T-cell (primary cell): ENCODE measurements at regions not wholly inside any gene's neighbourhood (a gene's known extent, or its start where the extent isn't known, plus 50 kb on each side); places are given as distances from the start of the nearest gene placed in this dataset.

Experiments used
- ATAC-seq, 4 experiments: fragments of 200-7000 bp in 3 of 4; fragments of 150-1000 bp in 1 of 4; cut with Tn5 transposase; replicated peaks in 1 of 4; 1 replicate in 3 of 4; 2 replicates in 1 of 4; pipeline ENCODE4 v1.10.0; 2021; ENCODE audit warnings: moderate library complexity in 3 of 4, mild to moderate bottlenecking in 2 of 4, moderate number of reproducible peaks in 1 of 4
- CTCF ChIA-PET, 2 donors: fragments of 300-600 bp; sonication (Branson Sonifier 250); formaldehyde crosslinking; loops; one replicate each; lab custom pipeline; 2022; ENCODE audit warnings: antibody characterized with exemption in 2 of 2; lab: Charles Lee
- POLR2A ChIA-PET, 2 donors: fragments of 300-600 bp; sonication (Branson Sonifier 250); formaldehyde crosslinking; loops; one replicate each; lab custom pipeline; 2022; ENCODE audit warnings: antibody characterized with exemption in 2 of 2; lab: Charles Lee
- DNase-seq, 35 experiments: peaks; one replicate each; pipeline versions ENCODE4 v3.0.0 to v3.0.0-alpha.2; 2013 to 2023
- H3K27ac ChIP-seq: one replicate; pipeline ENCODE4 v1.5.1; 2013; ENCODE audit warnings: low read length
- H3K27me3 ChIP-seq, 2 experiments: replicated peaks in 1 of 2; 1 replicate in 1 of 2; 2 replicates in 1 of 2; pipeline versions ENCODE4 v1.6.1 to v1.7.0; 2013; ENCODE audit warnings: low read length in 1 of 2, mixed read lengths in 1 of 2; ENCODE audit not compliant: control insufficient read depth in 2 of 2, insufficient read depth in 2 of 2; ENCODE audit errors: extremely low read depth in 1 of 2
- H3K36me3 ChIP-seq, 2 donors: 1 replicate in 1 of 2; 2 replicates in 1 of 2; pipeline versions ENCODE4 v1.6.1 to v1.7.0; 2013; ENCODE audit warnings: low read length in 1 of 2; ENCODE audit not compliant: control insufficient read depth in 2 of 2, insufficient read depth in 1 of 2; ENCODE audit errors: extremely low read depth in 1 of 2
- H3K4me1 ChIP-seq, 2 experiments: 1 replicate in 1 of 2; 2 replicates in 1 of 2; pipeline versions ENCODE4 v1.6.1 to v1.7.0; 2013; ENCODE audit warnings: low read length in 2 of 2, mixed read lengths in 1 of 2; ENCODE audit not compliant: insufficient read depth in 2 of 2, control insufficient read depth in 1 of 2; ENCODE audit errors: extremely low read depth in 1 of 2
- H3K4me3 ChIP-seq, 2 donors: 1 replicate in 1 of 2; 2 replicates in 1 of 2; pipeline versions ENCODE4 v1.5.1 to v1.7.0; 2013; ENCODE audit warnings: mild to moderate bottlenecking in 2 of 2, low read length in 1 of 2, moderate library complexity in 1 of 2; ENCODE audit not compliant: control insufficient read depth in 1 of 2; ENCODE audit errors: extremely low read depth in 1 of 2
- H3K9me3 ChIP-seq: 2 replicates; pipeline ENCODE4 v1.7.0; 2013
- H3K27ac Mint-ChIP-seq, 2 donors: one replicate each; pipeline ENCODE4 v1.8.0; 2020 to 2021; ENCODE audit warnings: mild to moderate bottlenecking in 2 of 2, mixed read lengths in 2 of 2
- H3K27me3 Mint-ChIP-seq, 2 donors: one replicate each; pipeline ENCODE4 v1.8.0; 2021 to 2022; ENCODE audit warnings: mixed read lengths in 2 of 2
- H3K36me3 Mint-ChIP-seq: one replicate; pipeline ENCODE4 v1.8.0; 2021; ENCODE audit warnings: mixed read lengths
- H3K4me1 Mint-ChIP-seq, 3 donors: one replicate each; pipeline ENCODE4 v1.8.0; 2020 to 2022; ENCODE audit warnings: mixed read lengths in 3 of 3, mild to moderate bottlenecking in 1 of 3
- H3K4me3 Mint-ChIP-seq, 3 donors: one replicate each; pipeline ENCODE4 v1.8.0; 2020 to 2022; ENCODE audit warnings: mild to moderate bottlenecking in 3 of 3, mixed read lengths in 3 of 3, moderate library complexity in 3 of 3
- H3K9me3 Mint-ChIP-seq, 3 donors: one replicate each; pipeline ENCODE4 v1.8.0; 2020 to 2022; ENCODE audit warnings: mixed read lengths in 3 of 3
- WGBS: methylation state at CpG from one replicate; pipeline ENCODE4 v1.1.5; 2013; ENCODE audit warnings: missing lambda C conversion rate; ENCODE audit not compliant: insufficient coverage; 5-methylcytosine and 5-hydroxymethylcytosine counted together

GRCh38 chr7:155999631-156000489 lies 187.6 kb upstream of the SHH start:
- Histone ChIP-seq H3K27me3 (peaks cover 0 to 60% of the 10 kb centered on the region in 2 experiments), H3K36me3 (no peaks in the 10 kb centered on the region), H3K4me3 (no peak overlapping the region), H3K27ac (no peak overlapping the region), H3K9me3 (no peaks in the 10 kb centered on the region), H3K4me1 (peaks cover 34 to 53% of the 10 kb centered on the region in 2 experiments)
- ChIA-PET CTCF (no interaction called here), POLR2A (no interaction called here)
- Mint-ChIP-seq H3K4me1 (peaks cover 29 to 49% (median 34%) of the 10 kb centered on the region in 3 donors), H3K9me3 (no peaks in the 10 kb centered on the region), H3K4me3 (no peak overlapping the region), H3K36me3 (no peaks in the 10 kb centered on the region), H3K27me3 (peaks cover 3 to 34% of the 10 kb centered on the region in 2 donors), H3K27ac (no peak overlapping the region)
- no peak for DNase-seq
- ATAC-seq = no peak
- WGBS = 93% methylated on average over 24 of the region's 29 CpGs

DNA sequence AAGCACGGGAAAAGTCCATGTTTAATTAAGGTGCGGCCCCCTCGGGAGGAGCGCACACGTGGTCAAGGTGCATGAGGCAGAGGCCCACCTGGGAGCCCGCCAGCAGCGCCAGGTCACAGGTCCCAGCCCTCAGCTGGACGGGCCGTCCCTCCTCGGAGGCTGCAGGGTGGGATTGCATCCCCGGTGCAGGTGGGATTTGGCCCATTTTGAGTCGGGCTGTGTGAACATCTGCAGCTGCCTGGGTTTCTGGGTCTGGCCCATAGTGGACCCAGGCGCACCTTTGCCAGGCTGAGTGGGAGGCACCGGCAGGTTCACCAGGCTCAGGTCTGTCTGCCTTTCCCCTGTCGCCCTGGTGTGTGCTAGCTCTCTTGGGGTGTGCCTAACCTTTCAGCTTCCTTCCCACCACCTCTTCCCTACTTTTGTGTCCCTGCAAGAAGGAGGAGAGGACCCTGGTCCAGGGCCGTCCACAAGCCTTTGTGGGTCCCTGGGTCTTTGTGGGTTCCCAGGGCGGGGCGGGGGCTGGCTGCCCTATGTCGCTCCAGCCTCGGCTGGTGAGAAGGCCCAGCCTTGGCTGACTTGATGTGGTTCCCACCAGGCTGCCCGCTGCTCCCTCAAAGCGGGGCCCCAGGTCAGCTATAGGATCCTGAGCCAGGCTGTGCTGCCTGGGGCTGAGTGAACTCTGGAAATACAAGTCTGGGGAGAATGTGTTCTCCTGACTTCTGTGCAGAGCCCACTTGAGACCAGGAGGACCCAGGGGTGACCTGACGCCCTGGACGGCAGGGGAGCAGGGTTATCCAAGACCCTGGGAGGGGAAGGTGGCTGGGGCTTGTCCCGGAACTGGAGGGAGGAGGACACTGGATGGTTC lies 186.7 kb upstream of the SHH start:
- peaks cover 40 to 61% of the 10 kb centered on the region in 2 experiments for H3K4me1 ChIP-seq
- Mint-ChIP-seq H3K9me3 (no peaks in the 10 kb centered on the region), H3K4me3 (peak overlapping the region in 1 of 3 donors; percentile 81), H3K27me3 (peaks cover 3 to 40% of the 10 kb centered on the region in 2 donors), H3K4me1 (peaks cover 38 to 58% (median 43%) of the 10 kb centered on the region in 3 donors), H3K36me3 (no peaks in the 10 kb centered on the region), H3K27ac (no peak overlapping the region)
- H3K4me3 ChIP-seq = no peak overlapping the region
- DNase-seq (no peak), ATAC-seq (no peak)
- ChIA-PET POLR2A (no interaction called here), CTCF (no interaction called here)
- H3K27ac ChIP-seq = no peak overlapping the region
- peaks cover 0 to 61% of the 10 kb centered on the region in 2 experiments for H3K27me3 ChIP-seq
- H3K9me3 ChIP-seq = no peaks in the 10 kb centered on the region
- WGBS = 81% methylated on average over 19 of the region's 25 CpGs
- no peaks in the 10 kb centered on the region for H3K36me3 ChIP-seq

GRCh38 chr7:155998328-155998691 lies 186.0 kb upstream of the SHH start:
- CTCF ChIA-PET = no interaction called here
- no peak overlapping the region for H3K27ac ChIP-seq
- WGBS = 18% methylated on average over 23 of the region's 23 CpGs
- H3K4me3 Mint-ChIP-seq = peak overlapping the region; percentile 34 to 81 (median 45)
- peaks cover 0 to 64% of the 10 kb centered on the region in 2 experiments for H3K27me3 ChIP-seq
- peak overlapping the region; percentile 10 for H3K4me3 ChIP-seq
- peak in 2 of 4 experiments; percentile 17 to 46 for ATAC-seq
- DNase-seq = peak in 3 of 35 experiments; percentile 10 to 33 (median 21)
- H3K36me3 Mint-ChIP-seq = no peaks in the 10 kb centered on the region
- POLR2A ChIA-PET = no interaction called here
- peaks cover 44 to 63% of the 10 kb centered on the region in 2 experiments for H3K4me1 ChIP-seq
- H3K27ac Mint-ChIP-seq = no peak overlapping the region
- H3K4me1 Mint-ChIP-seq = peaks cover 38 to 65% (median 44%) of the 10 kb centered on the region in 3 donors
- H3K36me3 ChIP-seq = no peaks in the 10 kb centered on the region
- peaks cover 3 to 40% of the 10 kb centered on the region in 2 donors for H3K27me3 Mint-ChIP-seq
- no peaks in the 10 kb centered on the region for H3K9me3 ChIP-seq
- H3K9me3 Mint-ChIP-seq = no peaks in the 10 kb centered on the region

DNA sequence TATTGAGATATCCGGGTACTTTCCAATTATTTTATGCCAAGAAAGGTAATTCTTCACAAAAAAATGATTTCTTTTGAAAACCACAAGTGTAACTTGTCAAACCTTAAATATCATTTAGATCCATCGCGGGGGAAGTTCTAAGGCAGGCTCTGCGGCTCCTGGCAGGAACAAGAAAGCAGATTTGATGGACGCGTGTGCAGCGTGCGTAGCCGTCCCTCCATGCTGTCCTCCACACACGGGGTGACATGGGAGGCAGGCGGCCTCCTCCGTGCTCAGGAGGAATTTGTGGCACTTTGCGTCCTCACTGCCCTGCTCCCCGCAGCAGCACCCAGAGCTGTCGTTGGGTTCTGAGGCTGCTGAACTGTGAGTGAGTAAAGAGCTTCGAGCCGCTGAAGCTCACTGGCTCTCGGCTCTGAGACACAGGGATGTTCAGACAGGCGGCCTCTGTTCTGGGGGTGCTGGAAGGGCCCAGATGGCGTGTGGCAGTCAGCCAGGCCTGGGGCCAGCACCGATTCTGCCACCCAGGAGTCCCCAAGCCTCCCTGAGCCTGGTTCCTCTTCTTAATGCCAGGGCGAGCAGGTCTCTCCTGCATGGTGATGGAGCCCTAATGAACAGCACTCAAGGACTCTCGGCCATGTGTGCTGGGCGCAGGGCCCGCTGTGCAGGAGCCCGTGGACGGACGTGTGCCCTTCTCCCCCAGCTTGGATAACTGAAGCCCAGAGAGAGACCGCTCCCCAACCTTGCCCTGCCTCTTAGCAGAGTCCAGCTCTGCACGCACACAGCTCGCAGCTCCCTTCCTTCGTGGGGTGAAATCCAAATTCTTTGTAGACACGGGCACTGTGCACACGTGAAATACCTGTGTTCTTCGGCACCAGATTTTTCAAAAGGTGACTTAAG lies 185.4 kb upstream of the SHH start:
- Mint-ChIP-seq H3K27me3 (peaks cover 3 to 40% of the 10 kb centered on the region in 2 donors), H3K9me3 (no peaks in the 10 kb centered on the region)
- CTCF ChIA-PET = no interaction called here

DNA sequence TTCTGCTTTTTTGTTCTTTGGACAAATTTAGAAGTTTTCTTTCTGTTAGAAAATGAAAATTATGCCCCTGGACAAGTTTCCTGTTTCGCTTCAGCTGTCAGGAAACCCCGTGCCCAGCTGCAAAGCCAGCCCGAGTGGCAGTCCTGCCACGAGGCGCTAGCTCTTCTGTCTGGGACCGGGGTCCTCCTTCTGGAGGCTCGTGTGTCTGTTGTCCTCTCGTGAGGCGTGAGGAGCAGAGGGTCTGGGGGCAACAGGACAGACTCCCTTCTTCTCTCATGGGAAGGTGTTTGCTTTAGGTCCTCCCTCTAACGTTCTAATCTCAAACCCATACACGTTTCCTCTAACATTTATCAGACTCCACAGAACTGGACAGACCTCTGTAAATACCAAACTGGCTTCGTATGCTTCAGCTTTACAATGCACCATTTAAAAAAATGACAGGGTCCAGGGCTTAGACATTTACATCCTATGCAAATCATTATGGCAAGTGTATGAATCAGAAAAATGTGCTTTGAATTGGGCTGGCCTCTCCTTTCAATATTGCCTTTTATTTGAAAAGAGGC lies 184.5 kb upstream of the SHH start:
- no peaks in the 10 kb centered on the region for H3K36me3 Mint-ChIP-seq
- DNase-seq (no peak), ATAC-seq (no peak)
- Histone ChIP-seq H3K36me3 (no peaks in the 10 kb centered on the region), H3K27ac (no peak overlapping the region), H3K9me3 (no peaks in the 10 kb centered on the region), H3K4me1 (peaks cover 47 to 67% of the 10 kb centered on the region in 2 experiments), H3K27me3 (peaks cover 0 to 61% of the 10 kb centered on the region in 2 experiments), H3K4me3 (peak overlapping the region in 1 of 2 donors; percentile 19)
- no peak overlapping the region for H3K27ac Mint-ChIP-seq
- H3K27me3 Mint-ChIP-seq = peaks cover 3 to 38% of the 10 kb centered on the region in 2 donors
- peak overlapping the region in 2 of 3 donors; percentile 25 to 81 for H3K4me3 Mint-ChIP-seq
- no CpG with 5 or more reads among the region's 12 CpGs for WGBS
- ChIA-PET CTCF (no interaction called here), POLR2A (no interaction called here)
- no peaks in the 10 kb centered on the region for H3K9me3 Mint-ChIP-seq
- H3K4me1 Mint-ChIP-seq = peaks cover 41 to 65% (median 49%) of the 10 kb centered on the region in 3 donors

More for the DNA sequence above, 185.4 kb upstream of the SHH start:
- ATAC-seq (peak in 1 of 4 experiments; percentile 42), DNase-seq (peak in 1 of 35 experiments; percentile 23)
- no peak overlapping the region for H3K27ac ChIP-seq
- peaks cover 46 to 67% of the 10 kb centered on the region in 2 experiments for H3K4me1 ChIP-seq
- Mint-ChIP-seq H3K36me3 (no peaks in the 10 kb centered on the region), H3K27ac (peak overlapping the region in 1 of 2 donors; percentile 23), H3K4me1 (peaks cover 38 to 65% (median 41%) of the 10 kb centered on the region in 3 donors), H3K4me3 (peak overlapping the region; percentile 34 to 81 (median 45))
- no peaks in the 10 kb centered on the region for H3K36me3 ChIP-seq
- 26% methylated on average over 27 of the region's 35 CpGs for WGBS
- H3K4me3 ChIP-seq = peak overlapping the region; percentile 10 to 46
- POLR2A ChIA-PET = no interaction called here
- peaks cover 0 to 64% of the 10 kb centered on the region in 2 experiments for H3K27me3 ChIP-seq
- H3K9me3 ChIP-seq = no peaks in the 10 kb centered on the region
